ENCODE measurements at regions not wholly inside any gene's neighbourhood (a gene's known extent, or its start where the extent isn't known, plus 50 kb on each side); places are given as distances from the start of the nearest gene placed in this dataset.

DNA sequence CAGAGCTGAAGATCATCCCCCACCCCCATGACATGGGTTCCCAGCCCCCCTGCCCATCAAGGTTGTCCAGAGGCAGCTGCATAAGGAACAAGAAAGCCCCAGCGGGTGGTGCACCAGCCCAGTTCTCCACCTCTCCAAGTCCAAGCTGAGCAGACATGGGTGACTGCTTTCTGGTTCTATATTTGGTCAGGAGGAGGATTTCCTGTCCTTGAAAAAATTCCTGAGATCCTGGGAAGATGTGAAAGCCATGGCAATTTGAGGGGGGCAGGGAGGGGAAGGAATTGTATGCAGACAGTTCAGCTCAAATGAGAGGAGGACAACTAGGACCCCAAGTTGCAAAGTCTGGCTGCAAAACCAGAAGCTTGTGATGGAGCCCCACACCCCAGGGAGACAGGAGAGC lies 55.4 kb upstream of the ADGRE5 start:
- no peak for TF ChIP-seq EZH2 (IDR thresholded peaks at IDR 0.05; ENCODE audit: low read length)
- TF ChIP-seq, protein P1, sequence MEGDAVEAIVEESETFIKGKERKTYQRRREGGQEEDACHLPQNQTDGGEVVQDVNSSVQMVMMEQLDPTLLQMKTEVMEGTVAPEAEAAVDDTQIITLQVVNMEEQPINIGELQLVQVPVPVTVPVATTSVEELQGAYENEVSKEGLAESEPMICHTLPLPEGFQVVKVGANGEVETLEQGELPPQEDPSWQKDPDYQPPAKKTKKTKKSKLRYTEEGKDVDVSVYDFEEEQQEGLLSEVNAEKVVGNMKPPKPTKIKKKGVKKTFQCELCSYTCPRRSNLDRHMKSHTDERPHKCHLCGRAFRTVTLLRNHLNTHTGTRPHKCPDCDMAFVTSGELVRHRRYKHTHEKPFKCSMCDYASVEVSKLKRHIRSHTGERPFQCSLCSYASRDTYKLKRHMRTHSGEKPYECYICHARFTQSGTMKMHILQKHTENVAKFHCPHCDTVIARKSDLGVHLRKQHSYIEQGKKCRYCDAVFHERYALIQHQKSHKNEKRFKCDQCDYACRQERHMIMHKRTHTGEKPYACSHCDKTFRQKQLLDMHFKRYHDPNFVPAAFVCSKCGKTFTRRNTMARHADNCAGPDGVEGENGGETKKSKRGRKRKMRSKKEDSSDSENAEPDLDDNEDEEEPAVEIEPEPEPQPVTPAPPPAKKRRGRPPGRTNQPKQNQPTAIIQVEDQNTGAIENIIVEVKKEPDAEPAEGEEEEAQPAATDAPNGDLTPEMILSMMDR (optimal IDR thresholded peaks at IDR 0.05 in 1 of 3, IDR thresholded peaks at IDR 0.05 in 1 of 3, conservative IDR thresholded peaks at IDR 0.05 in 1 of 3; ENCODE audit: extremely low read depth in 1 of 3, insufficient read depth in 2 of 3, low read length in 3 of 3), result no peak

All from keratinocyte (primary cell).